GF-D8 (cell line): ENCODE measurements at regions not wholly inside any gene's neighbourhood (a gene's known extent, or its start where the extent isn't known, plus 50 kb on each side); places are given as distances from the start of the nearest gene placed in this dataset.

Experiments used
- DNase-seq: peaks from one replicate; lab custom pipeline; 2025; lab: John Stamatoyannopoulos, UW

- no peak for DNase-seq
Measured at GRCh38 chr6:121499666-121500065, 64.2 kb downstream of the GJA1 start.

- no peak for DNase-seq
Measured at GRCh38 chr6:121503589-121503991, 68.1 kb downstream of the GJA1 start.

GRCh38 chr6:121504227-121504626, 68.8 kb downstream of the GJA1 start:
- no peak for DNase-seq

GRCh38 chr6:121505284-121505683, 69.8 kb downstream of the GJA1 start:
- DNase-seq: no peak

- no peak for DNase-seq
Measured at GRCh38 chr6:121506761-121507754, 71.6 kb downstream of the GJA1 start.

GRCh38 chr6:121510568-121511177, 75.2 kb downstream of the GJA1 start:
- DNase-seq: no peak

GRCh38 chr6:121515630-121516265, 80.3 kb downstream of the GJA1 start:
- DNase-seq: no peak

- DNase-seq: no peak
Measured at GRCh38 chr6:121516331-121516730, 80.9 kb downstream of the GJA1 start.

- no peak for DNase-seq
Measured at GRCh38 chr6:121520337-121521163, 85.1 kb downstream of the GJA1 start.

- no peak for DNase-seq
Measured at GRCh38 chr6:121521164-121521555, 85.7 kb downstream of the GJA1 start.

- no peak for DNase-seq
Measured at GRCh38 chr6:121522265-121522664, 86.8 kb downstream of the GJA1 start.

- no peak for DNase-seq
Measured at GRCh38 chr6:121522771-121523386, 87.4 kb downstream of the GJA1 start.

GRCh38 chr6:121523628-121524027, 88.2 kb downstream of the GJA1 start:
- DNase-seq: no peak

GRCh38 chr6:121526282-121526681, 90.8 kb downstream of the GJA1 start:
- no peak for DNase-seq

GRCh38 chr6:121531658-121532169, 96.3 kb downstream of the GJA1 start:
- no peak for DNase-seq

- DNase-seq: no peak
Measured at GRCh38 chr6:121533321-121533841, 97.9 kb downstream of the GJA1 start.

- DNase-seq: no peak
Measured at GRCh38 chr6:121535777-121536176, 100.3 kb downstream of the GJA1 start.

GRCh38 chr6:121536345-121536744, 100.9 kb downstream of the GJA1 start:
- DNase-seq: no peak

GRCh38 chr6:121539439-121539838, 104.0 kb downstream of the GJA1 start:
- DNase-seq: no peak

- no peak for DNase-seq
Measured at GRCh38 chr6:121540210-121540609, 104.8 kb downstream of the GJA1 start.

- DNase-seq: no peak
Measured at GRCh38 chr6:121544691-121545090, 109.2 kb downstream of the GJA1 start.
